ENCODE measurements at regions not wholly inside any gene's neighbourhood (a gene's known extent, or its start where the extent isn't known, plus 50 kb on each side); places are given as distances from the start of the nearest gene placed in this dataset.
"Not testable (repeated sequence)": the region's sequence is repeated elsewhere in the genome, so short reads cannot be mapped to it uniquely, and the experiment has no call there.

GRCh38 chr9:96156171-96156974 lies 145.6 kb downstream of the HSD17B3 start:
- no peak for DNase-seq (ENCODE audit: low read depth in 3 of 3)

DNA sequence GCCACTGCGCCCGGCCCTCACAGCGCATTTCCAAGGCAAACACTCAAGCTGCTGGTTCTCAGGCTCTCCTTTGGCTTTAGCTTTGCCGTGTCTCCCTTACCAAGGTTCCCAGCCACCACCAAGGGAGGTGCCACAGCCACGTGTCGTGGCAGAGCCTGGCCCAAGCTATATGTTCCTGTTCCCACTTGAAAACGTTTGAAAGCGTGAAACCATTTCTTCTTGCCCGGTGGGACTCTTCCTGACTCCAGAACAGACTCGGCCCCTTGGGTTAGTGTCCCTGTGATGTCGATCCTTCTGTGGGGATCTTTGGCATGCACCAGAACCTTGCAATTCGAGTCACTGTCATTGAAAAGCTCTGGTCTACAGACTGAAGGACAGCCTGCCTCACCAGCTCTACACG lies 147.9 kb downstream of the HSD17B3 start:
- no peak for DNase-seq (ENCODE audit: low read depth in 3 of 3)

DNA sequence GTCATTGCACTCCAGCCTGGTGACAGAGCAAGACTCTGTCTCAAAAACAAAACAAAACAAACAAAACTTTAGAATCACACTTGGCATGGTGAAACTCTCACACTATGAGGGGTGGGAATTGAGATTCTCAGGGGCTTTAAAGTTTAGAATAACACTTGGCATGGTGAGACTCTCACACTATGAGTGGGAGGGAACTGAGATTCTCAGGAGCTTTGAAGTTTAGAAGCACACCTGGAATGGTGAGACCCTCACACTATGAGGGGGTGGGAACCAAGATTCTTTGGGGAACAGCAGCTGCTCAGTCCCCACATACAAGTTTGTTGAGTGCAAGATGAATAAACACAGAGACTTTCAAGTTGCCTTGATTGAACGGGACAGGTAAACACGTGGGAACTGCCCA lies 149.4 kb downstream of the HSD17B3 start:
- DNase-seq (ENCODE audit: low read depth in 3 of 3), result no peak

DNA sequence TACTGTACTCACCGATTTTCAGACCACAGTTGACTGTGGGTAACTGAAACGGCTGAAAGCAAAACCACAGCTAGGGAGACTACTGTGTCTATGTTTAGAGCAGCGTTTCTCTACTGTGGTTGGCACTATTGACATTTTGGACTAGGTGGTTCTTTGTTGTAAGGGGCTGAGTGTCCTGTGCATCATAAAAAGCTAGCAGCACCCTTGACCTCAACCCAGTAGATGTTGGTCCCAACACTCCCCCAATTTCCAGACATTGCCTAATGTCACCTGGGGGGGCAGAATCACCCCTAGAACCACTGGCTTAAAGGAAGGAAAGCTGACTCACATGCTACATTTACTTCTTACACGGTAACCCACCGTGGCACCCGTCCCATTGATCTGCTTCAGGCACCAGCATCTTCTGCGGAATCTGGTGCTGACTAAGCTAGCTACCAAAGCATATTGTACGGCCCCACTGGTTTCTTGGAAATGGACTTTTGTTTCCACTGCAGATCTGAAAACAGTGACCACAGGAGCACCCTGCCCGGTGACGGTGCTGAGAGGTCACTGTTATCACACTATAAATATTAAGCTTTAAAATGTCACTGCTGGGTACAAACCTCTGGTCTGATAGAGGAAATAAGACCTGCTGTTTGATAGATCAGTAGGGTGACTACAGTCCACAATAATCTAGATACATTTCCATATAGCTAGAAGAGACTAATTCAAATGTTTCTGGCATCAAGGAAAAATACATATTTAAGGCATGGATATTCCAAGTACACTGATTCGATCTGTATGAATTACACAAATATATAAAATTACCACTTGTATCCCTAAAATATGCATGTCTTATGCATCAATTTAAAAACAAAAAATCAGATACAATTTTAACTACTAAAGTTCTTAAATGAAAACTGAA lies 151.4 kb downstream of the HSD17B3 start:
- peak; percentile 7 to 30 (median 10) for DNase-seq (ENCODE audit: low read depth in 3 of 3)

DNA sequence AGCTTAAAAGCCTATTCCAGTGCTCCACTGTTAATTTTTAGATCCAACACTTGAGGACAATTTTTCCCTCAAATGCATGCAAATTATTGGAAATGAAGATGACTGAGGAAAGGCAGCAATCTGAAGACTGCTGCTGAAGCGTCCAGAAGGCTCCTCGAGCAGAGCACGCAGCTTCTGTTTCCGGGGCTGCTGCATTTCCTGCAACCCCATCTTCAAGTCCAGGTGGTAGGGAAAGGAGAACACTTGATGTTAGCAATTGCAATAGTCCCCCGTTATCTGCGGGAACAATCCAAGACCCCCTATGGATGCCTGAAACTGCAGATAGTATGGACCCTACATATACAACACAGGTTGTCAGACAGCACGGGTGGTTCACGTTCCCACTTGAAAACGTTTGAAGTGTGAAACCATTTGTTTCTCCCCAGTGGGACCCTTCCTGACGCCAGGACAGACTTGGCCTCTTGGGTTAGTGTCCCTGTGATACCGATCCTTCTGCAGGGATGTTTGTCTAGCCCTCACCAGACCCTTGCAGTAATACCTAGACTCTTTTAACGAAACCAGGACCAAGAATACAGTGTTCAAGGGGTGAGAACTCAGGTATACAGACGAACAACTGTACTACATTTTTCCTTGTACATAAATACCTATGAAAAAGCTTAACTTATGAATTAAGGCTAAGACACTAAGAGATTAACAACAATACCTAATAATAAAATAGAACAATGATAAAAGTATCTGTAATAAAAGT lies 152.3 kb downstream of the HSD17B3 start:
- DNase-seq (ENCODE audit: low read depth in 3 of 3), result no peak

DNA sequence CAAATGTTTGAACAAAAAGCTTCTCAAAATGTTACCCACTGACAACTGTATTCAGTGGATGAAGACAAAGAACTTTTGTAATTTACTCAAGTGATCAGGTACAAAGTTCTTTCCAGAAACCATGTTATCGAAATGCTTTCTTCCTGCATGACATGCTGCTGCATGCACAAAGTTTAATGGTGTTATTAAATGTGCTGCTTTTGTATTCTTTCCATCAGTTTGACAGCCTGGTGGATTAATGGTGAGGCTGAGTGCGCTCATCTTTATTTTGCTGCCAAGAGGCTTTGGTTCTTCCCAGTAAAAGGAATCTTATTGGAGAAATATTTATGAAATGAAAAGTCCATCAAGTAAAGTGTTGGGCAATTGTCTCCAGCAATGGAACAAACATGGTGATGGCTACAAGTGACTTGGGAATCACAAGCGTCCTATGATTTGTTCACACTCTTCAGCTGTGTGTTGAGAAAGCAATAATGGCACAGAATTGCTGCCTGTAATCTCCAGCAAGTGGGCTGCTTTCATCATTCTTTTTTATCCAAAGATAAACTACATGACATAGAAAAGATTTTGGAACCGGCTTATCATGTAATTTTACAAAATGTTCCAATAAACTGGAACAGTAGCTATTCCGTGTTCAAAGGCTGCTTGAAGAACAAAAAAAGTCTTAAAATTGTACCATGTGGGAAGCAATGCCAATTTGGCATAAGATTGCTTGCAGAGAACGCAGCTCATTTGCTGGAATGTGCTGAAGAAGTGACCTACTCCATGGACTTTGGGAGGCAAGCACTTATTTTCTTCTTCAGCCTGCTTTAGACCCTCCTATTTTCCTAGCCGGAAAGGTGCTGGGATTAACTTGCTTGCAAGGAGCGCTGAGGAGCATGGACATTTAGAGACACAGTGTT lies 153.1 kb downstream of the HSD17B3 start:
- no peak for DNase-seq (ENCODE audit: low read depth in 3 of 3)

- DNase-seq (ENCODE audit: low read depth in 3 of 3), result not testable (repeated sequence)
These were observed 154.9 kb downstream of the HSD17B3 start for GRCh38 chr9:96147029-96147428.

DNA sequence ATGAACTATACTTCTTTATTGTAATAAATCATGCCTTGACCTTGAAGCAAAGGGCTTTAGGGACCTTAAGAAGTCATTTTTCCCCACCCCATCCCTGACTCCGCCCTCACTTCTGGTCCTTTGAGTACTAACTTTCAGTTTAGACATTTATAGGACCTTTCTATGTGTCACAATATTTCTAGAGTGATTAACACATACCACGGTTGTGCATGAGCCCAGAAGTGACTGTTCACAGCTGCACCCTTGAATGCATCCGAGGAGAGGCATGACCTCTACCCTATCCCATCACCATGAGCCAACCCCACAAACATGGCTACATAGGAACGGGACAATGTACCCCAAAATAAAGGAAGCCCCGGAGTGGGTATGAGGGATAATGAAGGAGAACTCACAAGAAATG lies 160.3 kb downstream of the HSD17B3 start:
- DNase-seq (ENCODE audit: low read depth in 3 of 3), result no peak

DNA sequence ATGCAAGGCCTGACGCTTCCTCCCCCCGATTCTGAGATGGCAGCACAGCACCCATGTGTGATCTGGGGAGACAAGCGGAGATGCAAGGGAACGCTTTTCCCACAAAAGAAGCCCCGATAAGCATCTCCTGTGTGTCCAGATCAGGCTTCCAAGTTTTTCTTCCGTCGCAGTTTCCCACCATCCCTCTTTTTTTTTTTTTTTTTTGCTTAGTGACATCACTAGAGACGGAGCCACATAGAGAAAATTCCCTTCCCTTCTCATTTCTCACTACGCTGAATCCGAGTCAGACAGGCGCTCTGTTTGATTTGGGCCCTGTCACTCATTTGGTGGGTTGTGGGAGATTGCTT lies 160.9 kb downstream of the HSD17B3 start:
- no peak for DNase-seq (ENCODE audit: low read depth in 3 of 3)

DNA sequence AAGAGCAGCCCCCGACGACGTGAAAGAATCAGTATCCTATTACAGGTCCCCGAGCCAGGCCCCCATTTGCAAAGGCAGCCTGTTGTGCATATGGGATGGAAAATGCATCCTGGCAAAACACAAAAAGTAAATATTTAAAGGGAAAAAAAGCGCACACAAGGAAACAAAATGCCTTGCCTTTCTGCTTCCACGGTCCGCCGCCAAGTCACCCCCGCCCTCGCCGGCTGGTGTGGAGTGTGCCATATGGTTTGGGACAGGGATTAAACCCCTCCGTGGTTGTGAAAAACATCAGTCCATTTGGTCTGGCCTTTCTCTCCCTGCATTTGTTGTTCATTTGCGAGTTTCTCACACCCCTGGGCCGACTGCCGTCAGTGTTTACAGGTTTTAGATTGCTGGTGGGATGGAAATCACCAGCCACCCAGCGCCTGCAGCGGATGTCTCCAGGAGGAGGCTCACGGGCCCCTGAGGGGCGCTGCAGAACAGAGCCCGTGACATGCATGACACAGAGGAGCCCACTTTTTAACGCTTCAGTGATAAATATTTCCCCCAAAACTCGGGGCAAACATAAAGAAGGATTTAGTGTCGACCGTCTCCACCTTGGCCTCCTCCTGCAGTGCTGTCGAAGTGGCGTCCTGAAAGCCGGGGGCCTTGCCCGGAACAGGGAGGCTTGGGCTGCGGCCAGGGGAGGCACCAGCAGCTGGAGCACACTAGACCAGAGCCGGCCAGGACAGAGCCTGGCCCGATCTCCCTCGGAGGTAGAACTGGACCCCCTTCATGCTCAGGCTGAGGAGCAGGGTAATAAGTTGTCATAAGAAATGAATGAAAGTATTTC lies 161.5 kb downstream of the HSD17B3 start:
- DNase-seq (ENCODE audit: low read depth in 3 of 3), result no peak

DNA sequence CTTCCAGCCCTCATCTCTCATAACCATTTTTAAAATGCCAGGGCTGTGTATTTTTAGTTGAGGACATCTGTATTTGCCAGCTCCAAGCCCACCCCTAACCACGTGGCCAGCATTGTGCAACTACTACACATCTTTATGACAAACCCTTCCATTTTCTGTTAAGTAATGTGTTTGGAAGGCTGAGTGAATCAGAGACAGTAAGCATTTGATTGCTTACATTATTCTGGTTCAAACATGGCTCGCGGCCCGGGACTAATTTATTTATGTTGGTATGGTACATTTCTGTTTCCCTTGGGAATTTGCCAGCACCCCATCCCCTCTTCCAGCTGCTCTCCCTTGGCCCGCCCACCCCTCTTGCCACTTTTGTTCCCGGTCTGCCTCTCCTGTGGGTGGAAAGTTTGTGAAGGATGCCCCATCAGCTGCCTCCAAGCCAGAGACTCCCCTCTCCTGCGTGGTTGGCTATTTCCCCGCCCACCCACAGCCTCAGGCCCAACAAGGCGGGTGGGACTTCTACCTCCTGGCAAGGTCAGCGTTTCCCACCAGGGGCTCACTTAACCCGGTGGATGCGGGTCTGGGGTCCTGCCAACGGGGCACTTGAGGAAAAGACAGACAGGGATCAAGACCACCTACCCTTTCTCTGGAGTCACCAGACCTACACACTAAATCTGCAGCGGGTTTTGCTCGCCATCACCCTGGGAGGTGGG lies 162.2 kb downstream of the HSD17B3 start:
- no peak for DNase-seq (ENCODE audit: low read depth in 3 of 3)

- DNase-seq (ENCODE audit: low read depth in 3 of 3), result no peak
These were observed 163.4 kb downstream of the HSD17B3 start for GRCh38 chr9:96138616-96139015.

DNA sequence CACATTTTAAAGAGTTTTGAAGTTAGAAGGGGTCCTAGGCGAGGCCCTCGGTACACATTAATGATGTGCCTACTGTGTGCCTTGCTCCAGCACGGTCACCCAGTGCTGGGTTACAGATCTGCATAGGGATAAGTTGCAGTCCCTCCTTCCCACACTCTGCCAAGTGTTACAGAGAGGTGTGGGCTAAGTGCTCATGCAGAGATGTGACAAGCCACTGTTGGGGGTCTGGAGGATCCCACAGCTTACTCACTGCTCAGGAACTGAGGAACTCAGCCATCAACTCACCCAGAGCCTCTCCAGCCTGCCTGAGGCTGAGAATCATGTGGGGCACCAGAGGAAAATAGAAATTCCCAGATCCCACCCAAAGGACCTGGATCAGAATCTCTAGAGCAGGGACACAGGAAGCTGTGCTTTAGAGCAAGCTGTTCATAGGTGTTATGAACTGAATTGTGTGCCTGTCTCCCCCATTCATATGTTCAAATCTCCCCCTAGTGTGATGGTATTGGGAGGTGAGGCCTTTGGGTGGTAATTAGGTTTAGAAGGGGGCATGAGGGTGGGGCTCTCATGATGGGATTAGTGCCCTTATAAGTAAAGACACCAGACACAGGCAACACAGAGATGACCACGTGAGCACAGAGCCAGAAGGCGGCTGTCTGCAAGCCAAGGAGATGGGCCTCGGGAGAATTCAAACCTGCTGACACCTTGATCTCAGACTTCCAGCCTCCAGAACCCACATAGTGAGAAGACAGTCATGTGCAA lies 164.1 kb downstream of the HSD17B3 start:
- DNase-seq (ENCODE audit: low read depth in 3 of 3), result no peak

- DNase-seq (ENCODE audit: low read depth in 3 of 3), result no peak
These were observed 164.8 kb downstream of the HSD17B3 start for GRCh38 chr9:96136992-96137670.

DNA sequence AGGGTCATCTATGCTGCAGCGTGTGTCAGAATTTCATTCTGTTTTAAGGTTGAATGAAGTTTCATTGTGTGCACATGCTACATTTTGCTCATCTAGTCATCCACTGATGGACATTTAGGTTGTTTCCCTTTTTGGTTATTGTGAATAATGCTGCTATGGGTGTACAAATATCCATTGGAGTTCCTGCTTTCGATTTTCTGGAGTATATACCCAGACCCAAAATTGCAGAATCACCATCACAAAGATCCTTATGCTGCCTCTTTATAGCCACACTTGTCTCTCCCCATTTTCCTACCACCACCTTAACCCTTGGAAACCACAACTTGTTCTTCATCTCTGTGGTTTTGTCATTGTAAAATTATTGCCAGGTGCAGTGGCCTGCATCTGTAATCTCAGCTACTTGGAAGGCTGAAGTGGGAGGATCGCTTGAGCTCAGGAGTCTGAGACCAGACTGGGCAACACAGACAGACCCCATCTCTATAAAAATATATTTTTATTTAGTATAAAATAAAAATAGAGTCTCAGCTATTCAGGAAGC lies 166.2 kb downstream of the HSD17B3 start:
- DNase-seq (ENCODE audit: low read depth in 3 of 3), result no peak

- DNase-seq (ENCODE audit: low read depth in 3 of 3), result no peak
These were observed 166.8 kb downstream of the HSD17B3 start for GRCh38 chr9:96135076-96135752.

- DNase-seq (ENCODE audit: low read depth in 3 of 3), result no peak
These were observed 168.5 kb downstream of the HSD17B3 start for GRCh38 chr9:96133321-96134021.

All from stimulated activated CD4-positive, alpha-beta T cell treated with anti-CD3 and anti-CD28 coated beads, TNF-alpha, amount 100 ng/mL, for 4 hours (primary cell).